Karpas-422 (cell line): ENCODE measurements at regions not wholly inside any gene's neighbourhood (a gene's known extent, or its start where the extent isn't known, plus 50 kb on each side); places are given as distances from the start of the nearest gene placed in this dataset.

Source experiments
- DNase-seq: peaks from one replicate; pipeline ENCODE4 v3.0.0-alpha.2; 2015
- H2AFZ ChIP-seq: fragments of 200-600 bp; sonication (generic); 2 replicates; pipeline ENCODE4 v1.6.1; 2014; ENCODE audit warnings: antibody characterized with exemption, low read length, mixed read lengths
- H3K27ac ChIP-seq: fragments of 200-600 bp; sonication (generic); 2 replicates; pipeline ENCODE4 v1.5.1; 2014; ENCODE audit warnings: mild to moderate bottlenecking, low read length, moderate library complexity
- H3K27me3 ChIP-seq: fragments of 200-600 bp; sonication (generic); 2 replicates; pipeline ENCODE4 v1.6.1; 2014; ENCODE audit warnings: low read length, mixed read lengths
- H3K36me3 ChIP-seq: fragments of 200-600 bp; sonication (generic); 2 replicates; pipeline ENCODE4 v1.6.1; 2014; ENCODE audit warnings: low read length, mixed read lengths; ENCODE audit not compliant: insufficient read depth
- H3K4me1 ChIP-seq: fragments of 200-600 bp; sonication (generic); 2 replicates; pipeline ENCODE4 v1.6.1; 2014; ENCODE audit warnings: mild to moderate bottlenecking, low read length, mixed read lengths
- H3K4me2 ChIP-seq: fragments of 200-600 bp; sonication (generic); 2 replicates; pipeline ENCODE4 v1.6.1; 2014; ENCODE audit warnings: low read length, low read depth, mild to moderate bottlenecking; ENCODE audit not compliant: poor library complexity, severe bottlenecking
- H3K4me3 ChIP-seq: fragments of 200-600 bp; sonication (generic); 2 replicates; pipeline ENCODE4 v1.5.1; 2014; ENCODE audit warnings: mild to moderate bottlenecking, antibody characterized with exemption, low read length, mixed read lengths
- H3K79me2 ChIP-seq: fragments of 200-600 bp; sonication (generic); 2 replicates; pipeline ENCODE4 v1.6.1; 2014; ENCODE audit warnings: mild to moderate bottlenecking, low read length, mixed read lengths
- H3K9ac ChIP-seq: fragments of 200-600 bp; sonication (generic); 2 replicates; pipeline ENCODE4 v1.6.0; 2014; ENCODE audit warnings: low read length
- H3K9me2 ChIP-seq: fragments of 200-600 bp; sonication (generic), shearing (Covaris generic); replicated peaks from 2 replicates; pipeline ENCODE4 v1.6.0; 2014; ENCODE audit warnings: mild to moderate bottlenecking, low read length, moderate library complexity; ENCODE audit not compliant: insufficient read depth
- H3K9me3 ChIP-seq: fragments of 300-700, 200-600 bp; sonication (generic); 2 replicates; pipeline ENCODE4 v1.6.1; 2014; ENCODE audit warnings: low read length, mixed read lengths
- H4K20me1 ChIP-seq: fragments of 200-600 bp; sonication (generic); 2 replicates; pipeline ENCODE4 v1.6.1; 2014; ENCODE audit warnings: mild to moderate bottlenecking, antibody characterized with exemption, low read length, low read depth; ENCODE audit not compliant: insufficient read depth

DNA sequence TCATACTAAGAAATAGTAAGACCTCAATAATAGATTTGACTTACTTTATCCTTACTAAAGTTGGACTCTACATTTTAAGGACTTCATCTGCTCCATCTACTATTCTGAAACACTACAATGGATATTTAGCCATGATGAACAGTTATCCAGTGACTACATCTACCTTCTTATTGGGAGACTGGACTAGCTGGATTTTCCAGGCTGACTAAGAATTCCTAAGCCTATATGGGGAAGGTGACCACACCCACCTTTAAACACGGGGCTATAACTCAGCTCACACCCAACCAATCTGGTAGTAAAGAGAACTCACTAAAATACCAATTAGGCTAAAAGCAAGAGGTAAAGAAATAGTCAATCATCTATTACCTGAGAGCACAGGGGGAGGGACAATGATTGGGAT is 1438.4 kb downstream of the TECRL start:
- H3K9me3 ChIP-seq = peaks cover 13% of the 10 kb centered on the region
- H3K36me3 ChIP-seq = no peaks in the 10 kb centered on the region

DNA sequence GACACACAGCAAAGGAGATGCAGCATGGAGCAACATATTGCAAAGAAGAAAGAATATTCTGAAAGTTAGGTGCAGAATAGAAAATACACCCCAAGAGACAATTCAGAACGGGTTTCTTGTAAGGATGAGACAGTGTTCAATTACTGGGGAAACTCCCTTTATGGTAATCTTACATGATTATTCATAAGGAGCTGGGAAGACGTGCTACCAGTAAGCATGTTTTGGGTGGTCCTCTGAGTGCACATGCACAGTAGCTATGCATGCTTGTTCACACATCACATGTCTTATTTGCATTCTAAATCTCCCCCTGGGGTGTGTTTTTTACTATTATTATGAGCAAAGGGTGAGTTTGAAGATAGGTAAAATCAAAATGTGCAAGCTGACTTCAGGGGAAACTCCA is 1448.8 kb downstream of the TECRL start:
- Histone ChIP-seq H4K20me1 (no peaks in the 10 kb centered on the region), H3K4me3 (no peak overlapping the region), H3K27me3 (no peaks in the 10 kb centered on the region), H3K27ac (no peak overlapping the region), H3K9me2 (no peaks in the 10 kb centered on the region), H3K36me3 (no peaks in the 10 kb centered on the region), H3K9ac (no peak overlapping the region), H3K4me2 (no peak overlapping the region), H3K9me3 (peaks cover 41% of the 10 kb centered on the region), H3K79me2 (no peaks in the 10 kb centered on the region), H2AFZ (no peak overlapping the region), H3K4me1 (no peaks in the 10 kb centered on the region)
- no peak for DNase-seq

More for the DNA sequence above, 1438.4 kb downstream of the TECRL start:
- Histone ChIP-seq H3K9ac (no peak overlapping the region), H4K20me1 (no peaks in the 10 kb centered on the region), H3K27ac (no peak overlapping the region), H3K4me1 (no peaks in the 10 kb centered on the region), H3K9me2 (no peaks in the 10 kb centered on the region), H2AFZ (no peak overlapping the region), H3K79me2 (no peaks in the 10 kb centered on the region), H3K4me3 (no peak overlapping the region), H3K27me3 (no peaks in the 10 kb centered on the region), H3K4me2 (no peak overlapping the region)
- no peak for DNase-seq

DNA sequence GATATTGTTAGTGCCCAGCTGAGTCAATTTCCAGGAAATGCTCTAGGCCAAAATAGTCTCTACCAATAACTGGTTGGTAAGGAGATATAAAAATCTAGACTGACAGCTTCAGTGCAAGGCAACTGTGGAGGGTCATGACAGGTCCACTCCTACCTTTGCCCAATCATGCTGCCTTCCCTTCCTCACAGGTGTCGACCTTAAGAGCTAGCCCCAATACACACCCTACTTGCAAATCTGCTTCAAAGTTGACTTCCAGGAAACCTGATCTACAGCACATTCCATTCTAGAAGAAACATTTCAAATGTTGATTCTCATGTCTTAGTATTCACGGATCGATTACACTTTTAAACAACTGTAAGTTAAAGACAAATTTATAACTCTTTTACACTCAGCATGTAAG is 1455.5 kb downstream of the TECRL start:
- Histone ChIP-seq H3K9ac (no peak overlapping the region), H2AFZ (no peak overlapping the region), H3K36me3 (no peaks in the 10 kb centered on the region), H3K79me2 (no peaks in the 10 kb centered on the region), H4K20me1 (no peaks in the 10 kb centered on the region), H3K4me3 (no peak overlapping the region), H3K4me2 (no peak overlapping the region), H3K9me2 (no peaks in the 10 kb centered on the region), H3K4me1 (no peaks in the 10 kb centered on the region), H3K27me3 (no peaks in the 10 kb centered on the region), H3K27ac (no peak overlapping the region), H3K9me3 (peaks cover 22% of the 10 kb centered on the region)
- no peak for DNase-seq

DNA sequence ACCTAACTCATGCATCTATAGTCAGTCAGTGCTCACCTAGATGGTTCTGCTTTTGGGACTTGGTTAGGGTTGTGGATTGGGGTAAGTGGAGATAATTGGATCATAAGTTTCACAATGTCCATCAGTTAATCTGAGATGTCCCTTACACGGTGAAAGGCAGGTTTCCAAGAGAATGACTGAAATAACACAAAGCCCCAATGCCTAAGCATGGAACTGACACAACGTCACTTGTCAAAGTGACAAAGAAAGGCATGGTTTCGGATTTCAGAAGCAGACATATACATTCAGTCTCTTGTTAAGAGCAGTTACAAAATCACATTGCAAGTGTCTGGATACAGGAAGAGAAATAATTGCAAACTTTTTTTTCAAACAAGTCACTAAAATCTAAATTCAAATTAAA is 1456.9 kb downstream of the TECRL start:
- Histone ChIP-seq H4K20me1 (no peaks in the 10 kb centered on the region), H3K9me3 (peaks cover 18% of the 10 kb centered on the region), H3K4me2 (no peak overlapping the region), H2AFZ (no peak overlapping the region), H3K9me2 (no peaks in the 10 kb centered on the region), H3K4me3 (no peak overlapping the region), H3K9ac (no peak overlapping the region), H3K27ac (no peak overlapping the region), H3K4me1 (no peaks in the 10 kb centered on the region), H3K36me3 (no peaks in the 10 kb centered on the region), H3K79me2 (no peaks in the 10 kb centered on the region), H3K27me3 (no peaks in the 10 kb centered on the region)
- no peak for DNase-seq

DNA sequence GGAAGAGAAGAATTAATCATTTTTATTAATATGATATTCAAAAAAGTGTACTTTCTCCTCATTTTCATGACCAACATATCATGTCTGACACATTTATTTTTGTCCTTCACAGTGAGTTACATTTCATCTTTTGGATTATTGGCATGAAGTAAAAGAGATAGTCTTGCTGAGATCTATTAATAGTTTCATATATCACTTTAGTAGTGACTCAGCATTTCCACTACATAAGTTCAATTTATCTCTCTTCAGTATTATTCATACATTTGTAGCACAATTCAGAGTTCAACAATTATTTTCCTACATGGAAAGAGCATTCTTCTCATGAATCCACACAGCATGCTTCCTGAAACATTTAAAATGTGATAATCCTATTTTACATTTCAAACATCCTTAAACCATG is 1461.1 kb downstream of the TECRL start:
- no peak for DNase-seq
- Histone ChIP-seq H4K20me1 (no peaks in the 10 kb centered on the region), H3K4me3 (no peak overlapping the region), H3K9ac (no peak overlapping the region), H2AFZ (no peak overlapping the region), H3K36me3 (no peaks in the 10 kb centered on the region), H3K27me3 (no peaks in the 10 kb centered on the region), H3K9me2 (no peaks in the 10 kb centered on the region), H3K4me1 (no peaks in the 10 kb centered on the region), H3K9me3 (peaks cover 35% of the 10 kb centered on the region), H3K79me2 (no peaks in the 10 kb centered on the region), H3K27ac (no peak overlapping the region), H3K4me2 (no peak overlapping the region)

DNA sequence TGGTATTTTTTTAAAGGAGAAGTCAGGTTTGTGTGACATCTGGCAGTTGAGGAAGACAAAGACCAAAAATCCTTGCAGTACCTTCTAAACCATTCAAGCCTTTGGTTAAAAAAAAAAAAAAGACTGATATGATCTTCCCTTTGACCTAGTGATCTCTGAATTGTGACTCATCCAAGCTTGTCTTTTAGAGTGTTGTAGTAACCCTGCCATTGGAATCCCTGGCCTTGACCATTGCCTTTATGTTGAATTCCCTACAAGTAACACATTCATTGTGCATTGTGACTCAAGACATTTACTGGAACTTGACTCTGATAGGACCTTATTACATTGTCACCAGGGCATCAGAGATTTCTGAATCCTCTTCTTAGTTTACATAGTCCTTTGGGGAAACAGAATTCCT is 1469.0 kb downstream of the TECRL start:
- Histone ChIP-seq H3K27ac (no peak overlapping the region), H3K9me3 (peaks cover 28% of the 10 kb centered on the region), H3K4me3 (no peak overlapping the region), H3K4me2 (no peak overlapping the region), H3K4me1 (no peaks in the 10 kb centered on the region), H2AFZ (no peak overlapping the region), H3K36me3 (no peaks in the 10 kb centered on the region), H3K79me2 (no peaks in the 10 kb centered on the region), H3K9me2 (no peaks in the 10 kb centered on the region), H4K20me1 (no peaks in the 10 kb centered on the region), H3K27me3 (no peaks in the 10 kb centered on the region), H3K9ac (no peak overlapping the region)
- DNase-seq = no peak

DNA sequence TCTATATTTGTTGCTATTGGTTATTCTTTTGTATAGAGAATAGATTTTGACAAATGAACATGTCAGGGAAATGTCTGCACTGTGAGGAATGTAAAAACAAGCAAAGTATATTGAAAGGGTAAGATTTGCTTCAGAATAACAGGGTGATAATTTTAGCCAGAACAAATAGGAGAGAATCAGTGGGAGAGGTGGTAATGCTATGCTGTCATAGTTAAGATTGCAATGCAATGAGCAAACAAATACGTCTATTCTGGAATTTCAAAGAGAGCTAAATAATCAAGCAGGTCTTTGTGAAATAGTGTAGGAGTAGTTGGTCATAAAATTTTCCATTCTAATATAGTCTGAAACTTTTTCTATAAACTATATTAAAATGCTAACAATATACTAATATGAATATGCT is 1478.4 kb downstream of the TECRL start:
- Histone ChIP-seq H3K9me3 (peaks cover 36% of the 10 kb centered on the region), H3K9ac (no peak overlapping the region), H4K20me1 (no peaks in the 10 kb centered on the region), H3K36me3 (no peaks in the 10 kb centered on the region), H3K9me2 (no peaks in the 10 kb centered on the region), H3K79me2 (no peaks in the 10 kb centered on the region), H3K27me3 (no peaks in the 10 kb centered on the region), H3K4me2 (no peak overlapping the region), H3K4me1 (no peaks in the 10 kb centered on the region), H3K4me3 (no peak overlapping the region), H2AFZ (no peak overlapping the region), H3K27ac (no peak overlapping the region)
- no peak for DNase-seq

DNA sequence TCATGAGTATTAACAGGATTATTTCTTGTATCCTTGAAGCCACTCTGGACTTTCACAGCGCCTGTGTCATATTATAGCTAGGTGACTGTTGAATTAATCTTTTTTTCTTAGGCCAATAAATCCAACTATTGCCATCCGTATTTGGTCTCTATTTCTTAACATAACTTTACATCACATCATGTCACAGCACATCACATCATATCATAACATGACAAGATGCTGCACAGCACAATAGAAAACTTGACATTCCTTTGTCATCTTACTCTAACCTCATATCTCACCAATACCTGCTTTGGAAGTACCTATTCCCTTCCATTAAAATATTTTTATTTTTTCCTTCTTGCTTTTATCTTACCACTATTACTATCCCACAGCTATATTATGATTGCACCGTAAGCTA is 1480.8 kb downstream of the TECRL start:
- Histone ChIP-seq H3K4me3 (no peak overlapping the region), H3K36me3 (no peaks in the 10 kb centered on the region), H3K27me3 (no peaks in the 10 kb centered on the region), H3K79me2 (no peaks in the 10 kb centered on the region), H3K9me3 (peaks cover 31% of the 10 kb centered on the region), H3K9ac (no peak overlapping the region), H3K4me1 (no peaks in the 10 kb centered on the region), H3K27ac (no peak overlapping the region), H3K4me2 (no peak overlapping the region), H3K9me2 (no peaks in the 10 kb centered on the region), H2AFZ (no peak overlapping the region), H4K20me1 (no peaks in the 10 kb centered on the region)
- no peak for DNase-seq

DNA sequence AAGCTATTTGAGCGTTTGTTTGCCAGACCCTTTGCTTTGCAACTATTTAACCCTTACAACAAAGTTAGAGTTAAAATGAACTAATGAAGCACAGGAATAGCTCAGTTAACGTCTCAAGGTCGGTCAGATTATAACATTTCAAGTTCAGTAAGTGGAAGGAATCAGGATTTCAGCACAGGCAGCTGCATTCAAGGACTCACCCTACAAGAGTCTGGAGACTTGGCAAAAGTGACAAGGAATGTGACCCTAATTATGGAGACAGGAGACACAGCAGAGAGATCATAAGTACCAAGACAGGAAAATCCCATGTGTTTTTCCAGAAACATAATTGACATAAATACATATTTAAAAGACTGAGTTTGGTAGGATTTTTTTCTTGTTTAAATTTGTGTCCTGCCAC is 1481.7 kb downstream of the TECRL start:
- Histone ChIP-seq H4K20me1 (no peaks in the 10 kb centered on the region), H3K4me1 (no peaks in the 10 kb centered on the region)

More for the DNA sequence above, 1481.7 kb downstream of the TECRL start:
- Histone ChIP-seq H3K9me3 (peaks cover 30% of the 10 kb centered on the region), H3K4me2 (no peak overlapping the region), H3K27me3 (no peaks in the 10 kb centered on the region), H3K36me3 (no peaks in the 10 kb centered on the region), H3K79me2 (no peaks in the 10 kb centered on the region), H3K27ac (no peak overlapping the region), H3K9ac (no peak overlapping the region), H3K4me3 (no peak overlapping the region), H2AFZ (no peak overlapping the region), H3K9me2 (no peaks in the 10 kb centered on the region)
- DNase-seq = no peak
